Upper lobe of right lung (tissue), 1 donor: ENCODE measurements at regions not wholly inside any gene's neighbourhood (a gene's known extent, or its start where the extent isn't known, plus 50 kb on each side); places are given as distances from the start of the nearest gene placed in this dataset.

Experiments used
- ATAC-seq: fragments of 200-7000 bp; cut with Tn5 transposase; one replicate; pipeline ENCODE4 v1.9.1; 2020; ENCODE audit warnings: mild to moderate bottlenecking, moderate library complexity
- DNase-seq: peaks from one replicate; pipeline ENCODE4 v3.0.0-alpha.2; 2020
- H3K27ac ChIP-seq: fragments of 200-600 bp; one replicate; pipeline ENCODE4 v1.8.0; 2022
- H3K27me3 ChIP-seq: fragments of 200-600 bp; one replicate; pipeline ENCODE4 v1.8.0; 2022; ENCODE audit warnings: mild to moderate bottlenecking
- H3K36me3 ChIP-seq: fragments of 200-600 bp; one replicate; pipeline ENCODE4 v1.8.0; 2022
- H3K4me1 ChIP-seq: fragments of 200-600 bp; one replicate; pipeline ENCODE4 v1.8.0; 2022
- H3K4me3 ChIP-seq: fragments of 200-600 bp; one replicate; pipeline ENCODE4 v1.8.0; 2022; ENCODE audit warnings: mild to moderate bottlenecking
- H3K9me3 ChIP-seq: fragments of 200-600 bp; one replicate; pipeline ENCODE4 v1.8.0; 2022
- CTCF ChIP-seq: fragments of 200-600 bp; IDR thresholded peaks from one replicate; pipeline ENCODE4 v1.8.0; 2022; ENCODE audit warnings: antibody characterized with exemption
- intact Hi-C: fragments of 100-400 bp; cut with DNase I; formaldehyde crosslinking; loops from one replicate; pipeline ENCODE4 v1.11.0; 2022
- donor health status: DM: no; HTN: yes; CAD: no; lungs with severe emphysema.

- no peak for ATAC-seq
- Histone ChIP-seq H3K36me3 (no peaks in the 10 kb centered on the region), H3K27ac (no peak overlapping the region), H3K4me3 (no peak overlapping the region), H3K27me3 (no peaks in the 10 kb centered on the region), H3K9me3 (no peaks in the 10 kb centered on the region), H3K4me1 (no peaks in the 10 kb centered on the region)
- DNase-seq, result no peak
- intact Hi-C loops, result no loop called here
- TF ChIP-seq CTCF, result no peak
Measured at GRCh38 chr17:59465949-59466307, 99.5 kb upstream of the DHX40 start.

DNA sequence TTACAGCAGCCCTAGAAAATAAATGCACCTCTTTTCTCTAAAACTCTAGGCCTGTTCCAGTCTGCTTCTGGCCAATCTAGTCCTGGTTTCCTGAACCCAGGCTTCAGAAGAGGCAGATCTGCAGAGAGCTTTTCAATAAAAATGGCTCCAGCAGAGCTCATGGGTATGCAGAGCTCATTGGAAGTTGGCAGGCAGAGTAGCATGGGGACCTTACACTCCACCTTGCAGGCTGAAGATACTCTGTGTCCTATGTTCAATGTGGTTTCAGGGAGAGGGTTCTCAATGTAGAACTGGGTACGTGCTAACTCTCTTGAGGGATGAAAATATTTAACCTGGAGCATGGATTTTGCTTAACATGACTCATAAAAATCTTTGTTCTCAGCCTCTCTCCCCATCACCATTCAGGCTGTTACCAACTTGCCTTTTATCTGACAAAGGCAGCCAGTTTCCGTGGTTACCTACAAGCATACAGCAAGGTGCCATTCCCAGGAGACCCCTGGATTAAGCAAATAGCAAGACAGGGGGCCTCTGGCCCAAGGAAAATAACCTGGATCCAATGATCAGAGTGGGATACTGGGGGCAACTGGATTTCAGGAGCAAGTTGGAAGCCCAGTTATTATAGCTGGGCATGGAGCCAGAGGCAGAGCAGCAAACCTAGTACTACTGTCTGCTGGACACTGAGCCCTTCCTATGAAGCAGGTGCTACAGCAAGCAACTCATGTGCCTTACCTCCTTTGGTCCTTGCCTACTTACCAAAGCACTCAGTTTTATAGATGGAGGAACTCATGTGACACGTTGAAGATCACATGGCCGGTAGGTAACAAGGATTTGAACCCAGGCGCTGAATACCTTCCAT, 98.2 kb upstream of the DHX40 start:
- TF ChIP-seq CTCF, result no peak
- no peak overlapping the region for H3K27ac ChIP-seq
- no peak for ATAC-seq

DNA sequence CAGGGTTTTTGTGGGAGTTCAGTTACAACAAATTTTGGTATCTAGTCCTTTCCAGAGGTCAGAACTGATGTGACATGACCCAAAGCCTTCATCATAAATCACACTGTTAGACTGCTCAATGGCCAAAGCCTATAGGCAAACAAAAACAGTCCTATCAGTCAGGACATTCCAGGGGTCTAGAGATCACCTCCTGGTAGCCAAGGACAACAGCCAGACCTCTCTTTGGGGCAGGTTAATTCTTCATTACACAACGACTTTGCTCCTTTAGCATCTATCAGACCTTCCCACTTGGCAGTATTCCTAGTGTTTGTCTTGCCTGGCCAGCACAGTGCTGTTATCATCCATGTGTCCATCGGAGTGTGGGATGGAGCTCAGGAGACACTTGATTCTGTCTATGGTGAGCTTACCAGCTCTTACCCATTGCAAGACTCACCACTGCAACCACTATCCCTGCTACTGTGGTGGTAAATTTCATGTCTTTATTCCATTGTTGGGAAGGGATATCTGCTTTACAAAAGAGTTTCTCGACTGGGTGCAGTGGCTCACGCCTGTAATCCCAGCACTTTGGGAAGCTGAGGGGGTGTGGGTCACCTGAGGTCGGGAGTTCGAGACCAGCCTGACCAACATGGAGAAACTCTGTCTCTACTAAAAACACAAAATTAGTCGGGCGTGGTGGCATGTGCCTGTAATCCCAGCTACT, 95.5 kb upstream of the DHX40 start:
- no peak for DNase-seq
- Histone ChIP-seq H3K4me3 (no peak overlapping the region), H3K27me3 (no peaks in the 10 kb centered on the region), H3K36me3 (no peaks in the 10 kb centered on the region), H3K4me1 (no peaks in the 10 kb centered on the region), H3K27ac (no peak overlapping the region), H3K9me3 (no peaks in the 10 kb centered on the region)
- intact Hi-C loops, result no loop called here
- ATAC-seq, result no peak
- TF ChIP-seq CTCF, result no peak

More for the DNA sequence above, 98.2 kb upstream of the DHX40 start:
- intact Hi-C loops, result no loop called here
- Histone ChIP-seq H3K27me3 (no peaks in the 10 kb centered on the region), H3K9me3 (no peaks in the 10 kb centered on the region), H3K4me1 (no peaks in the 10 kb centered on the region), H3K4me3 (no peak overlapping the region), H3K36me3 (no peaks in the 10 kb centered on the region)
- DNase-seq, result no peak

GRCh38 chr17:59470624-59471297, 94.6 kb upstream of the DHX40 start:
- no peaks in the 10 kb centered on the region for H3K36me3 ChIP-seq
- intact Hi-C loops, result no loop called here
- no peaks in the 10 kb centered on the region for H3K27me3 ChIP-seq
- ATAC-seq (no peak), DNase-seq (no peak)
- no peaks in the 10 kb centered on the region for H3K4me1 ChIP-seq
- no peak overlapping the region for H3K4me3 ChIP-seq
- TF ChIP-seq CTCF, result no peak
- no peaks in the 10 kb centered on the region for H3K9me3 ChIP-seq
- no peak overlapping the region for H3K27ac ChIP-seq

- no peaks in the 10 kb centered on the region for H3K36me3 ChIP-seq
- intact Hi-C loops, result no loop called here
- ATAC-seq (no peak), DNase-seq (no peak)
- H3K4me1 ChIP-seq, result no peaks in the 10 kb centered on the region
- no peak overlapping the region for H3K4me3 ChIP-seq
- H3K9me3 ChIP-seq, result no peaks in the 10 kb centered on the region
- no peaks in the 10 kb centered on the region for H3K27me3 ChIP-seq
- no peak overlapping the region for H3K27ac ChIP-seq
- TF ChIP-seq CTCF, result no peak
Measured at GRCh38 chr17:59476413-59476812, 89.0 kb upstream of the DHX40 start.
